Mesenchymal stem cell (in vitro differentiated cells and primary cell): ENCODE measurements at regions not wholly inside any gene's neighbourhood (a gene's known extent, or its start where the extent isn't known, plus 50 kb on each side); places are given as distances from the start of the nearest gene placed in this dataset.

Experiments used
- DNase-seq: peaks from one replicate; pipeline ENCODE4 v3.0.0-alpha.2; 2013
- H2AFZ ChIP-seq: one replicate; pipeline ENCODE4 v1.6.1; 2013; ENCODE audit warnings: low read depth, mild to moderate bottlenecking, control low read depth, inconsistent platforms, low read length, moderate library complexity
- H2AK5ac ChIP-seq: 2 replicates; pipeline ENCODE4 v1.6.1; 2013; ENCODE audit warnings: low read length, moderate library complexity, mild to moderate bottlenecking, inconsistent platforms; ENCODE audit not compliant: severe bottlenecking
- H2BK120ac ChIP-seq: one replicate; pipeline ENCODE4 v1.6.1; 2013; ENCODE audit warnings: low read depth, mild to moderate bottlenecking, inconsistent platforms, low read length, moderate library complexity
- H2BK12ac ChIP-seq, 2 experiments: one replicate each; pipeline ENCODE4 v1.6.1; 2013; ENCODE audit warnings: inconsistent platforms in 2 of 2, low read length in 2 of 2, mild to moderate bottlenecking in 2 of 2, moderate library complexity in 2 of 2, control low read depth in 1 of 2
- H2BK15ac ChIP-seq: one replicate; pipeline ENCODE4 v1.6.1; 2013; ENCODE audit warnings: mild to moderate bottlenecking, low read depth, inconsistent platforms; ENCODE audit not compliant: poor library complexity, severe bottlenecking
- H2BK5ac ChIP-seq: 2 replicates; pipeline ENCODE4 v1.6.1; 2013; ENCODE audit warnings: low read depth, mild to moderate bottlenecking, low read length, control low read depth, inconsistent platforms; ENCODE audit not compliant: poor library complexity, severe bottlenecking
- H3K14ac ChIP-seq, 2 experiments: one replicate each; pipeline ENCODE4 v1.6.1; 2013; ENCODE audit warnings: inconsistent platforms in 2 of 2, low read length in 2 of 2, control low read depth in 1 of 2, mild to moderate bottlenecking in 1 of 2, moderate library complexity in 1 of 2
- H3K18ac ChIP-seq, 2 experiments: one replicate each; pipeline ENCODE4 v1.6.1; 2013; ENCODE audit warnings: inconsistent platforms in 2 of 2, low read length in 2 of 2, control low read depth in 1 of 2, low read depth in 1 of 2, mild to moderate bottlenecking in 1 of 2
- H3K23ac ChIP-seq, 2 experiments: one replicate each; pipeline ENCODE4 v1.6.1; 2013; ENCODE audit warnings: inconsistent platforms in 2 of 2, low read length in 2 of 2, mild to moderate bottlenecking in 2 of 2, moderate library complexity in 2 of 2, control low read depth in 1 of 2
- H3K27ac ChIP-seq: 2 replicates; pipeline ENCODE4 v1.5.1; 2013; ENCODE audit warnings: mild to moderate bottlenecking, moderate library complexity, low read length, control low read depth, inconsistent platforms; ENCODE audit not compliant: poor library complexity, severe bottlenecking
- H3K27me3 ChIP-seq, 2 experiments: 2 replicates each; pipeline versions ENCODE4 v1.6.1 to v1.7.0; 2013; ENCODE audit warnings: low read length in 2 of 2, mild to moderate bottlenecking in 2 of 2, moderate library complexity in 2 of 2, control low read depth in 1 of 2, inconsistent platforms in 1 of 2; ENCODE audit not compliant: control insufficient read depth in 1 of 2, insufficient read depth in 1 of 2
- H3K36me3 ChIP-seq, 2 experiments: 2 replicates each; pipeline versions ENCODE4 v1.6.1 to v1.7.0; 2013; ENCODE audit warnings: low read length in 2 of 2, control low read depth in 1 of 2, inconsistent platforms in 1 of 2, low read depth in 1 of 2, mild to moderate bottlenecking in 1 of 2; ENCODE audit not compliant: insufficient read depth in 2 of 2, control insufficient read depth in 1 of 2
- H3K4ac ChIP-seq, 2 experiments: one replicate each; pipeline ENCODE4 v1.6.1; 2013; ENCODE audit warnings: inconsistent platforms in 2 of 2, low read length in 2 of 2, mild to moderate bottlenecking in 2 of 2, moderate library complexity in 2 of 2, control low read depth in 1 of 2, low read depth in 1 of 2
- H3K4me1 ChIP-seq: 2 replicates; pipeline ENCODE4 v1.6.1; 2013; ENCODE audit warnings: low read depth, low read length, control low read depth; ENCODE audit not compliant: control insufficient read depth, insufficient read depth
- H3K4me2 ChIP-seq: 2 replicates; pipeline ENCODE4 v1.6.1; 2013; ENCODE audit warnings: low read length, mild to moderate bottlenecking, inconsistent platforms; ENCODE audit not compliant: poor library complexity, severe bottlenecking
- H3K4me3 ChIP-seq, 2 experiments: 2 replicates each; pipeline versions ENCODE4 v1.5.1 to v1.7.0; 2013; ENCODE audit warnings: low read length in 2 of 2, mild to moderate bottlenecking in 2 of 2, control low read depth in 1 of 2, low read depth in 1 of 2; ENCODE audit not compliant: insufficient read depth in 1 of 2
- H3K79me1 ChIP-seq: replicated peaks from 2 replicates; pipeline ENCODE4 v1.6.1; 2013; ENCODE audit warnings: mild to moderate bottlenecking, control low read depth, low read length, inconsistent platforms; ENCODE audit not compliant: poor library complexity, severe bottlenecking
- H3K9ac ChIP-seq: 2 replicates; pipeline ENCODE4 v1.7.0; 2013; ENCODE audit warnings: mild to moderate bottlenecking, low read length, moderate library complexity
- H3K9me3 ChIP-seq: 2 replicates; pipeline ENCODE4 v1.7.0; 2013; ENCODE audit warnings: mild to moderate bottlenecking, low read length; ENCODE audit not compliant: control insufficient read depth
- H4K8ac ChIP-seq: one replicate; pipeline ENCODE4 v1.6.1; 2013; ENCODE audit warnings: inconsistent platforms, mild to moderate bottlenecking, low read length, moderate library complexity
- H4K91ac ChIP-seq: one replicate; pipeline ENCODE4 v1.6.1; 2013; ENCODE audit warnings: mild to moderate bottlenecking, low read length, inconsistent platforms
- WGBS: methylation state at CpG from one replicate; pipeline ENCODE4 v1.1.7; 2013; ENCODE audit warnings: mixed read lengths; 5-methylcytosine and 5-hydroxymethylcytosine counted together

DNA sequence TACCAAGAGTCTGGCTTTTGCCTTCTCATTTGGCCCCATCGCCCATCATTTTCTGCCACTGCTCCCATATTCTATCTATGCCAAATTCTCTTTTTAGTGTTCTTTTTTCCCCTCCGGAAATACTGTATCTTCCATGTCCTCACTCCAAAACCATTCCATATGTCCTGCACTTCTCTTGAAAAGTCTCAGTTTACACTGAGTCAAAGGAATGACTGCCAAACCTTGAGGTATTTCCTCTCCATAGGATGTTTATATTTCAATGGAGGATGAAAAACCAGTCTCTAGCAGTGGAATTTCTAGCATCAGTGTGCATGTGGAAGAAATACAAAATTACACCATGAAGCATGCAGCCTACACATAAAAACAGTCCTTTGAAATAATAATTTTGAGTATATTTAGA lies 121.4 kb upstream of the PHYHIPL start:
- H3K79me1 ChIP-seq: no peaks in the 10 kb centered on the region
- no peak overlapping the region for H3K4ac ChIP-seq
- H3K4me3 ChIP-seq: no peak overlapping the region
- no peak overlapping the region for H4K91ac ChIP-seq
- H3K4me2 ChIP-seq: no peak overlapping the region
- H3K23ac ChIP-seq: no peak overlapping the region
- no peak overlapping the region for H2AFZ ChIP-seq
- no peak overlapping the region for H4K8ac ChIP-seq
- H2BK5ac ChIP-seq: no peak overlapping the region
- no peaks in the 10 kb centered on the region for H3K27me3 ChIP-seq
- no peak overlapping the region for H2AK5ac ChIP-seq
- no peak overlapping the region for H2BK120ac ChIP-seq
- no peak overlapping the region for H3K9ac ChIP-seq
- DNase-seq: peak; percentile 6
- H3K18ac ChIP-seq: no peak overlapping the region
- H3K36me3 ChIP-seq: no peaks in the 10 kb centered on the region
- H3K9me3 ChIP-seq: no peaks in the 10 kb centered on the region
- WGBS: 80% methylated on average over 2 of the region's 2 CpGs
- H3K27ac ChIP-seq: no peak overlapping the region
- H2BK12ac ChIP-seq: no peak overlapping the region
- H3K4me1 ChIP-seq: peaks cover 1% of the 10 kb centered on the region
- H3K14ac ChIP-seq: no peak overlapping the region
- no peak overlapping the region for H2BK15ac ChIP-seq

GRCh38 chr10:59057345-59057744 lies 119.1 kb upstream of the PHYHIPL start:
- H3K9me3 ChIP-seq: no peaks in the 10 kb centered on the region
- no peak overlapping the region for H2BK12ac ChIP-seq
- H3K9ac ChIP-seq: no peak overlapping the region
- no peak overlapping the region for H3K4me3 ChIP-seq
- H3K36me3 ChIP-seq: no peaks in the 10 kb centered on the region
- no peak overlapping the region for H4K8ac ChIP-seq
- no peak overlapping the region for H2BK120ac ChIP-seq
- peaks cover 1% of the 10 kb centered on the region for H3K4me1 ChIP-seq
- H3K4ac ChIP-seq: no peak overlapping the region
- H4K91ac ChIP-seq: no peak overlapping the region
- no peak overlapping the region for H2AFZ ChIP-seq
- no peak overlapping the region for H3K27ac ChIP-seq
- H3K79me1 ChIP-seq: no peaks in the 10 kb centered on the region
- no peak overlapping the region for H2BK5ac ChIP-seq
- no peak overlapping the region for H2AK5ac ChIP-seq
- no peak overlapping the region for H3K18ac ChIP-seq
- H3K14ac ChIP-seq: no peak overlapping the region
- H3K4me2 ChIP-seq: no peak overlapping the region
- no peak overlapping the region for H2BK15ac ChIP-seq
- H3K23ac ChIP-seq: no peak overlapping the region
- no peak for DNase-seq
- H3K27me3 ChIP-seq: no peaks in the 10 kb centered on the region

- H2AFZ ChIP-seq: no peak overlapping the region
- H4K8ac ChIP-seq: no peak overlapping the region
- no peak overlapping the region for H2BK15ac ChIP-seq
- no peak overlapping the region for H3K4ac ChIP-seq
- H2BK12ac ChIP-seq: no peak overlapping the region
- no peak overlapping the region for H2BK120ac ChIP-seq
- peaks cover 0 to 8% of the 10 kb centered on the region in 2 experiments for H3K27me3 ChIP-seq
- no peak overlapping the region for H3K27ac ChIP-seq
- WGBS: no CpG with 5 or more reads among the region's 1 CpG
- H3K9ac ChIP-seq: no peak overlapping the region
- no peaks in the 10 kb centered on the region for H3K36me3 ChIP-seq
- no peaks in the 10 kb centered on the region for H3K9me3 ChIP-seq
- no peak overlapping the region for H4K91ac ChIP-seq
- no peak overlapping the region for H3K14ac ChIP-seq
- H3K4me1 ChIP-seq: peaks cover 1% of the 10 kb centered on the region
- H3K4me3 ChIP-seq: no peak overlapping the region
- no peak overlapping the region for H3K23ac ChIP-seq
- H3K18ac ChIP-seq: no peak overlapping the region
- no peak overlapping the region for H3K4me2 ChIP-seq
- DNase-seq: no peak
- no peaks in the 10 kb centered on the region for H3K79me1 ChIP-seq
- H2BK5ac ChIP-seq: no peak overlapping the region
- H2AK5ac ChIP-seq: no peak overlapping the region
These were observed 115.6 kb upstream of the PHYHIPL start for GRCh38 chr10:59060852-59061251.

- no peak overlapping the region for H2BK120ac ChIP-seq
- H3K27ac ChIP-seq: no peak overlapping the region
- no peak overlapping the region for H3K14ac ChIP-seq
- no peak overlapping the region for H2BK5ac ChIP-seq
- no peak overlapping the region for H3K23ac ChIP-seq
- no peak overlapping the region for H3K4me3 ChIP-seq
- DNase-seq: no peak
- no peak overlapping the region for H4K91ac ChIP-seq
- no peak overlapping the region for H2BK12ac ChIP-seq
- H3K18ac ChIP-seq: no peak overlapping the region
- no peak overlapping the region for H2AFZ ChIP-seq
- no peak overlapping the region for H4K8ac ChIP-seq
- H3K9me3 ChIP-seq: no peaks in the 10 kb centered on the region
- H2BK15ac ChIP-seq: no peak overlapping the region
- peaks cover 0 to 8% of the 10 kb centered on the region in 2 experiments for H3K27me3 ChIP-seq
- H3K4me2 ChIP-seq: no peak overlapping the region
- H3K4ac ChIP-seq: no peak overlapping the region
- no peaks in the 10 kb centered on the region for H3K36me3 ChIP-seq
- no peaks in the 10 kb centered on the region for H3K4me1 ChIP-seq
- no peak overlapping the region for H3K9ac ChIP-seq
- 60% methylated on average over 1 of the region's 1 CpG for WGBS
- no peaks in the 10 kb centered on the region for H3K79me1 ChIP-seq
- H2AK5ac ChIP-seq: no peak overlapping the region
These were observed 113.0 kb upstream of the PHYHIPL start for GRCh38 chr10:59063491-59063890.
